Osteoblast (primary cell): ENCODE measurements at regions not wholly inside any gene's neighbourhood (a gene's known extent, or its start where the extent isn't known, plus 50 kb on each side); places are given as distances from the start of the nearest gene placed in this dataset.

Experiments used
- DNase-seq: peaks from one replicate; pipeline ENCODE4 v3.0.0; 2011; ENCODE audit warnings: low spot score, mixed read lengths; ENCODE audit not compliant: insufficient read length; ENCODE audit errors: missing footprints
- H2AFZ ChIP-seq: 2 replicates; pipeline ENCODE4 v1.6.0; 2011; ENCODE audit warnings: mild to moderate bottlenecking, low read length
- H3K27ac ChIP-seq: 2 replicates; pipeline ENCODE4 v1.5.1; 2011; ENCODE audit warnings: mild to moderate bottlenecking, low read depth, low read length, moderate library complexity
- H3K27me3 ChIP-seq: 2 replicates; pipeline ENCODE4 v1.6.0; 2012; ENCODE audit warnings: mild to moderate bottlenecking, control low read depth, inconsistent platforms, low read length, moderate library complexity; ENCODE audit not compliant: insufficient read depth
- H3K36me3 ChIP-seq: 2 replicates; pipeline ENCODE4 v1.5.1; 2011; ENCODE audit warnings: mild to moderate bottlenecking, low read length, control low read depth, moderate library complexity; ENCODE audit not compliant: insufficient read depth
- H3K4me1 ChIP-seq: 2 replicates; pipeline ENCODE4 v1.5.1; 2011; ENCODE audit warnings: mild to moderate bottlenecking, low read length, control low read depth, moderate library complexity; ENCODE audit not compliant: insufficient read depth
- H3K4me2 ChIP-seq: 2 replicates; pipeline ENCODE4 v1.6.0; 2011; ENCODE audit warnings: mild to moderate bottlenecking, low read length; ENCODE audit not compliant: insufficient read depth
- H3K4me3 ChIP-seq: fragments of 200-600 bp; sonication (generic); 3 replicates; pipeline ENCODE4 v1.5.1; 2012; ENCODE audit warnings: mild to moderate bottlenecking, low read length, inconsistent platforms; ENCODE audit not compliant: insufficient read depth
- H3K79me2 ChIP-seq: 2 replicates; pipeline ENCODE4 v1.6.0; 2012; ENCODE audit warnings: mild to moderate bottlenecking, low read length, control low read depth, inconsistent platforms; ENCODE audit not compliant: insufficient read depth
- H3K9me3 ChIP-seq: 2 replicates; pipeline ENCODE4 v1.5.1; 2011; ENCODE audit warnings: low read depth, low read length, control low read depth
- H4K20me1 ChIP-seq: 2 replicates; pipeline ENCODE4 v1.6.0; 2012; ENCODE audit warnings: mild to moderate bottlenecking, low read length, control low read depth; ENCODE audit not compliant: insufficient read depth
- CTCF ChIP-seq: IDR thresholded peaks from 2 replicates; pipeline ENCODE4 v1.5.1; 2011; ENCODE audit warnings: mild to moderate bottlenecking, low read depth, low read length, moderate library complexity; ENCODE audit errors: extremely low read depth

- Histone ChIP-seq H3K9me3 (peaks cover 5% of the 10 kb centered on the region), H3K4me1 (no peaks in the 10 kb centered on the region)
- TF ChIP-seq CTCF = no peak
Measured at GRCh38 chrX:4964112-4964511, 1250.7 kb upstream of the PRKX start.

GRCh38 chrX:4963432-4963831 lies 1250.0 kb upstream of the PRKX start:
- no peak for TF ChIP-seq CTCF
- H3K27me3 ChIP-seq = no peaks in the 10 kb centered on the region
- H3K9me3 ChIP-seq = peaks cover 3% of the 10 kb centered on the region
- no peaks in the 10 kb centered on the region for H4K20me1 ChIP-seq
- H3K4me1 ChIP-seq = no peaks in the 10 kb centered on the region
- DNase-seq = no peak
- H2AFZ ChIP-seq = no peak overlapping the region
- no peak overlapping the region for H3K4me2 ChIP-seq
- H3K27ac ChIP-seq = no peak overlapping the region
- no peak overlapping the region for H3K4me3 ChIP-seq
- no peaks in the 10 kb centered on the region for H3K79me2 ChIP-seq
- H3K36me3 ChIP-seq = no peaks in the 10 kb centered on the region

More at GRCh38 chrX:4964112-4964511, 1250.7 kb upstream of the PRKX start:
- no peak for DNase-seq
- Histone ChIP-seq H4K20me1 (no peaks in the 10 kb centered on the region), H3K36me3 (no peaks in the 10 kb centered on the region), H3K27me3 (no peaks in the 10 kb centered on the region), H2AFZ (no peak overlapping the region), H3K27ac (no peak overlapping the region), H3K79me2 (no peaks in the 10 kb centered on the region), H3K4me3 (no peak overlapping the region), H3K4me2 (no peak overlapping the region)

- Histone ChIP-seq H3K4me3 (no peak overlapping the region), H3K4me2 (no peak overlapping the region), H2AFZ (no peak overlapping the region), H3K27me3 (no peaks in the 10 kb centered on the region), H3K27ac (no peak overlapping the region), H3K36me3 (no peaks in the 10 kb centered on the region), H3K4me1 (no peaks in the 10 kb centered on the region), H3K79me2 (no peaks in the 10 kb centered on the region), H3K9me3 (no peaks in the 10 kb centered on the region), H4K20me1 (no peaks in the 10 kb centered on the region)
- DNase-seq = no peak
- TF ChIP-seq CTCF = no peak
Measured at GRCh38 chrX:4944767-4945166, 1231.3 kb upstream of the PRKX start.

- Histone ChIP-seq H3K4me1 (no peaks in the 10 kb centered on the region), H3K4me2 (no peak overlapping the region)
Measured at GRCh38 chrX:4936315-4936714, 1222.9 kb upstream of the PRKX start.

More at GRCh38 chrX:4936315-4936714, 1222.9 kb upstream of the PRKX start:
- H3K27me3 ChIP-seq = no peaks in the 10 kb centered on the region
- no peak for DNase-seq
- no peak overlapping the region for H2AFZ ChIP-seq
- no peak for TF ChIP-seq CTCF
- peaks cover 5% of the 10 kb centered on the region for H3K9me3 ChIP-seq
- no peaks in the 10 kb centered on the region for H3K79me2 ChIP-seq
- H3K4me3 ChIP-seq = no peak overlapping the region
- H3K27ac ChIP-seq = no peak overlapping the region
- no peaks in the 10 kb centered on the region for H4K20me1 ChIP-seq
- H3K36me3 ChIP-seq = no peaks in the 10 kb centered on the region
